ENCODE measurements at regions not wholly inside any gene's neighbourhood (a gene's known extent, or its start where the extent isn't known, plus 50 kb on each side); places are given as distances from the start of the nearest gene placed in this dataset.

GRCh38 chr1:38533772-38534472 lies 325.6 kb downstream of the RRAGC start:
- TF ChIP-seq CTCF (IDR thresholded peaks at IDR 0.05; ENCODE audit: low read depth, low read length): no peak
- H3K4me3 ChIP-seq (ENCODE audit: low read depth, low read length): no peak overlapping the region

GRCh38 chr1:38530957-38531356 lies 328.6 kb downstream of the RRAGC start:
- TF ChIP-seq CTCF (IDR thresholded peaks at IDR 0.05; ENCODE audit: low read depth, low read length): no peak
- H3K4me3 ChIP-seq (ENCODE audit: low read depth, low read length): no peak overlapping the region

- TF ChIP-seq CTCF (IDR thresholded peaks at IDR 0.05; ENCODE audit: low read depth, low read length): no peak
- no peak overlapping the region for H3K4me3 ChIP-seq (ENCODE audit: low read depth, low read length)
Observed at GRCh38 chr1:38529946-38530345, 329.6 kb downstream of the RRAGC start.

- no peak overlapping the region for H3K4me3 ChIP-seq (ENCODE audit: low read depth, low read length)
- no peak for TF ChIP-seq CTCF (IDR thresholded peaks at IDR 0.05; ENCODE audit: low read depth, low read length)
Observed at GRCh38 chr1:38529391-38529790, 330.2 kb downstream of the RRAGC start.

GRCh38 chr1:38528623-38529022 lies 330.9 kb downstream of the RRAGC start:
- H3K4me3 ChIP-seq (ENCODE audit: low read depth, low read length): no peak overlapping the region
- no peak for TF ChIP-seq CTCF (IDR thresholded peaks at IDR 0.05; ENCODE audit: low read depth, low read length)

- TF ChIP-seq CTCF (IDR thresholded peaks at IDR 0.05; ENCODE audit: low read depth, low read length): no peak
- no peak overlapping the region for H3K4me3 ChIP-seq (ENCODE audit: low read depth, low read length)
Observed at GRCh38 chr1:38527373-38527966, 332.1 kb downstream of the RRAGC start.

GRCh38 chr1:38526046-38526445 lies 333.5 kb downstream of the RRAGC start:
- TF ChIP-seq CTCF (IDR thresholded peaks at IDR 0.05; ENCODE audit: low read depth, low read length): no peak
- no peak overlapping the region for H3K4me3 ChIP-seq (ENCODE audit: low read depth, low read length)

Measured in WI38 (cell line).